Peyer's patch (tissue), 4 donors: ENCODE measurements at regions not wholly inside any gene's neighbourhood (a gene's known extent, or its start where the extent isn't known, plus 50 kb on each side); places are given as distances from the start of the nearest gene placed in this dataset.

Experiments used
- DNase-seq, 3 donors: peaks; one replicate each; pipeline ENCODE4 v3.0.0-alpha.2; 2017 to 2019
- H3K27ac ChIP-seq, 4 donors: fragments of 200-600 bp; sonication (generic); one replicate each; pipeline ENCODE4 v1.5.1; 2016 to 2019
- H3K27me3 ChIP-seq, 2 donors: fragments of 200-600 bp; sonication (generic); one replicate each; pipeline ENCODE4 v1.5.1; 2019
- H3K36me3 ChIP-seq, 3 donors: fragments of 200-600 bp; sonication (generic); one replicate each; pipeline ENCODE4 v1.5.1; 2016 to 2019
- H3K4me1 ChIP-seq, 4 donors: fragments of 200-600 bp; sonication (generic); one replicate each; pipeline ENCODE4 v1.5.1; 2016 to 2019
- H3K4me3 ChIP-seq, 4 donors: fragments of 200-600 bp; sonication (generic); 1 replicate in 3 of 4; 2 replicates in 1 of 4; pipeline ENCODE4 v1.5.1; 2016 to 2019; ENCODE audit warnings: mild to moderate bottlenecking in 1 of 4
- H3K9me3 ChIP-seq, 4 donors: fragments of 200-600 bp; sonication (generic); one replicate each; pipeline ENCODE4 v1.5.1; 2016 to 2019; ENCODE audit warnings: mild to moderate bottlenecking in 1 of 4
- POLR2A ChIP-seq, 2 donors: fragments of 450-650 bp; IDR thresholded peaks; one replicate each; pipeline ENCODE4 v1.5.1; 2017; ENCODE audit warnings: antibody characterized with exemption in 2 of 2, mild to moderate bottlenecking in 2 of 2, moderate library complexity in 2 of 2
- TF ChIP-seq, protein P1 (sequence below), 6 experiments: fragments of 450-650 bp in 4 of 6; fragments of 200-600 bp in 2 of 6; sonication (generic) in 1 of 6; IDR thresholded peaks; one replicate each; pipeline ENCODE4 v1.5.1; 2017 to 2019; ENCODE audit warnings: antibody characterized with exemption in 6 of 6, mild to moderate bottlenecking in 3 of 6, moderate library complexity in 1 of 6

DNA sequence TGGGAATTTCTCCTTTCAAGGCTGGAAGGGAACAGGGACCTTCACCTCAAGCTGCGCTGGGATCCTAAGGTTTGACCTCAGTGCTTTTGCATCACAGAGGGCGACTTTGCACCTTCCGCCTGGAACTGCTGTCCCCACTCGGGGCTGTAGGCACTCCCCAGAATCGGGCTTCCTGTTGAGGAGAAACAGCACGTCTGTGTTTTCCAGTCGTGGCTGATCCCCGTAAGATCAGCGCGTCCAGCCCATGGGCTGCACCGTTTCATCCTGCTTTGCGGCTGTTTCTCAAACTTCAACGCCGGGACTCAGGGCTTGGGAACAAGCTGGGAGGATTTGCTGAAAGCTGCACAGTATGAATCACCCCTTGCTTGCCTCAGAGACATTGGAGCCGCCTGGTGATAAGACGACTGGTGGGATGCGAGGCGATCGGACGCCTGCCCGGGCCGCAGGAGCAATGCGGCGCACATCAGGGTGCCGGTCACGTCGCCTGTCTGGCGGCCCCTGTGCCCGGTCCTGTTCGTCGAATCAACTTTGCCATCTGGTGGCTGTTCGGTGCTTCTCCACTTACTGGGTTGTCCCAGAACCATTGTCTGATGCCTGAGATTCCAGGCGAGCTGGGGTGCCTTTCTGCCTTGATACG is 53.6 kb upstream of the FRMD1 start:
- peak in 2 of 3 donors; percentile 57 to 61 for DNase-seq
- H3K9me3 ChIP-seq, result no peaks in the 10 kb centered on the region
- H3K4me3 ChIP-seq, result peak overlapping the region in 1 of 4 donors; percentile 20
- H3K27me3 ChIP-seq, result no peaks in the 10 kb centered on the region
- TF ChIP-seq, protein P1, sequence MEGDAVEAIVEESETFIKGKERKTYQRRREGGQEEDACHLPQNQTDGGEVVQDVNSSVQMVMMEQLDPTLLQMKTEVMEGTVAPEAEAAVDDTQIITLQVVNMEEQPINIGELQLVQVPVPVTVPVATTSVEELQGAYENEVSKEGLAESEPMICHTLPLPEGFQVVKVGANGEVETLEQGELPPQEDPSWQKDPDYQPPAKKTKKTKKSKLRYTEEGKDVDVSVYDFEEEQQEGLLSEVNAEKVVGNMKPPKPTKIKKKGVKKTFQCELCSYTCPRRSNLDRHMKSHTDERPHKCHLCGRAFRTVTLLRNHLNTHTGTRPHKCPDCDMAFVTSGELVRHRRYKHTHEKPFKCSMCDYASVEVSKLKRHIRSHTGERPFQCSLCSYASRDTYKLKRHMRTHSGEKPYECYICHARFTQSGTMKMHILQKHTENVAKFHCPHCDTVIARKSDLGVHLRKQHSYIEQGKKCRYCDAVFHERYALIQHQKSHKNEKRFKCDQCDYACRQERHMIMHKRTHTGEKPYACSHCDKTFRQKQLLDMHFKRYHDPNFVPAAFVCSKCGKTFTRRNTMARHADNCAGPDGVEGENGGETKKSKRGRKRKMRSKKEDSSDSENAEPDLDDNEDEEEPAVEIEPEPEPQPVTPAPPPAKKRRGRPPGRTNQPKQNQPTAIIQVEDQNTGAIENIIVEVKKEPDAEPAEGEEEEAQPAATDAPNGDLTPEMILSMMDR (IDR thresholded peaks at IDR 0.05), result peak in 4 of 6 experiments; percentile 28 to 62 (median 54)
- no peak for TF ChIP-seq POLR2A (IDR thresholded peaks at IDR 0.05)
- H3K4me1 ChIP-seq, result peaks cover 0 to 4% (median 0%) of the 10 kb centered on the region in 4 donors
- no peaks in the 10 kb centered on the region for H3K36me3 ChIP-seq
- H3K27ac ChIP-seq, result peak overlapping the region in 1 of 4 donors; percentile 26

GRCh38 chr6:168131464-168132415 is 52.7 kb upstream of the FRMD1 start:
- Histone ChIP-seq H3K27me3 (no peaks in the 10 kb centered on the region), H3K27ac (no peak overlapping the region), H3K36me3 (no peaks in the 10 kb centered on the region), H3K4me1 (peaks cover 0 to 4% (median 0%) of the 10 kb centered on the region in 4 donors), H3K9me3 (no peaks in the 10 kb centered on the region), H3K4me3 (no peak overlapping the region)
- DNase-seq, result peak in 1 of 3 donors; percentile 33
- no peak for TF ChIP-seq POLR2A (IDR thresholded peaks at IDR 0.05)
- TF ChIP-seq, protein P1 (IDR thresholded peaks at IDR 0.05), result no peak

DNA sequence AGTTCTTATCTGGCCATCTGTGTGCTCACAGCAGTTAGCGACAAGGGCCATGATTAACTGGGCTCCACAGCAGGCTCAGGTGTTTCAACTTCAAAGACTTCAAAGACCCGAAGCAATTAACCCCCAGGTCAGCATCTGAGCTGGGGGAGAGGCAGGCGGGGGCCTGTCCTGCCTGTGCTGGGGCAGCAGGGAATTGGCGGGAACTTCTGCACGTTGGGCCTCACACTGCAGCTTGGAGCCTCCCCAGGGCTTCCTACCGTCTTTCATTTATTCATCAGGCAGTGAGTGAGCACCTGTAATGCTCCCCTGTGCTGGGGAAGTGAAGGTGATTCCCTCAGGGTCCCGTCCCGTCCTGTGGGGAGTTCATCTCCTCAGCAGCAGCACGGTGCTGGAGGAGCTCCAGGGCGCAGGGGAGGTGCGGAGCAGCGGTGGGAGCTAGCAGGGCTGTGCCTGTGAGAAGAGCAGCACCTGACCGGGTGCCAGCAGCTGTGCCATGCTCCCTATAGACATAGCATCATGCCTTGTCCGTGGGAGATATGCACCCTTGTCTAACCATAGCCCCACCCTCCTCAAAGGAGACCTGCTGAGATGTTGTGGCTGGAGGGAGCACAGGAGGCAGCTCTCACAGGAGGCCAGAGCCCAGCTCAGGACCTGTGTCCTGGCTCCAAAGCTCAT is 51.8 kb upstream of the FRMD1 start:
- H3K36me3 ChIP-seq, result no peaks in the 10 kb centered on the region
- H3K4me1 ChIP-seq, result peaks cover 0 to 4% (median 0%) of the 10 kb centered on the region in 4 donors
- DNase-seq, result peak in 1 of 3 donors; percentile 30
- no peaks in the 10 kb centered on the region for H3K27me3 ChIP-seq
- H3K9me3 ChIP-seq, result no peaks in the 10 kb centered on the region
- TF ChIP-seq POLR2A (IDR thresholded peaks at IDR 0.05), result no peak
- TF ChIP-seq, protein P1 (IDR thresholded peaks at IDR 0.05), result no peak
- no peak overlapping the region for H3K27ac ChIP-seq
- H3K4me3 ChIP-seq, result no peak overlapping the region

DNA sequence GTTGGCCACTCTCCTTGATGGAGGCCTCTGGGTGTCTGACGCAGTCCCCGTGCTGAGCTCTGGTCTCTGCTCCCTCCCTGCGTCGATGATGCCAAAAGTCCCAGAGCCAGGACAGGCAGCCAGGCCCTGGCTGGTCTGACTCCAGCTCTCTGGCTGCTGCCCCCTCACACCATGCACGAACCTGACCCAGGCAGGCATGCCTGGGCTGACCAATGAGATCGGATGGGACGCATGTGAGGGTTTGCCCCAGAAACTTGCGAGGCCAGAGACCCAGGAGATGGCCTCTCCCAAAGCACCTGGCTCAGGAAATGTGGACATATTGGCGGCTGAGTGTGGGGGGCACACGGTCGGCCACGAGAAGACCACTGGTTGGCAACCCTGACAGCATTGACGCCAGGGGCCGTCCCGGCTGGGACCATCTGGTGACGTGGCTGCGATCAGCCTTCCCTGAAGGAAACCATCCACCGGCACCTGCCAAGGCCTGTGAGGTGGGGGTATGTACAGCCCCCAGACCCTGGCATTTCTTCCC is 51.2 kb upstream of the FRMD1 start:
- DNase-seq, result peak in 1 of 3 donors; percentile 36
- no peak overlapping the region for H3K27ac ChIP-seq
- H3K27me3 ChIP-seq, result no peaks in the 10 kb centered on the region
- H3K36me3 ChIP-seq, result no peaks in the 10 kb centered on the region
- H3K4me3 ChIP-seq, result no peak overlapping the region
- H3K9me3 ChIP-seq, result no peaks in the 10 kb centered on the region
- TF ChIP-seq, protein P1 (IDR thresholded peaks at IDR 0.05), result no peak
- no peak for TF ChIP-seq POLR2A (IDR thresholded peaks at IDR 0.05)
- peaks cover 0 to 4% (median 0%) of the 10 kb centered on the region in 4 donors for H3K4me1 ChIP-seq
